ENCODE measurements at regions not wholly inside any gene's neighbourhood (a gene's known extent, or its start where the extent isn't known, plus 50 kb on each side); places are given as distances from the start of the nearest gene placed in this dataset.

GRCh38 chr21:35417762-35418161 is 368.7 kb upstream of the RUNX1 start:
- H3K27me3 ChIP-seq (ENCODE audit: insufficient read depth) = no peaks in the 10 kb centered on the region
- H4K20me1 ChIP-seq (ENCODE audit: insufficient read depth) = no peaks in the 10 kb centered on the region
- H3K4me3 ChIP-seq (ENCODE audit: low read depth in 2 of 2, low read length in 1 of 2) = no peak overlapping the region
- H3K4me2 ChIP-seq = no peak overlapping the region
- POLR2A ChIA-PET = no interaction called here
- H3K9me2 ChIP-seq = no peaks in the 10 kb centered on the region
- 83% methylated on average over 5 of the region's 5 CpGs for WGBS (ENCODE audit: low lambda C conversion rate)
- H3K27ac ChIP-seq (ENCODE audit: low read depth in 2 of 2, low read length in 1 of 2) = no peak overlapping the region
- no peaks in the 10 kb centered on the region for H3K79me2 ChIP-seq (ENCODE audit: insufficient read depth)
- no peaks in the 10 kb centered on the region for H3K36me3 ChIP-seq (replicated peaks in 1 of 2; ENCODE audit: control insufficient read depth in 1 of 2, insufficient read depth in 2 of 2, low read length in 1 of 2)
- TF ChIP-seq GATA2 (CRISPR knock-in tag; IDR thresholded peaks at IDR 0.05) (no peak), USF2 (IDR thresholded peaks at IDR 0.05; ENCODE audit: borderline replicate concordance, low read depth, low read length) (no peak), FOSL2 (IDR thresholded peaks at IDR 0.05; ENCODE audit: borderline replicate concordance, low read depth) (no peak), NFIC (IDR thresholded peaks at IDR 0.05; ENCODE audit: borderline replicate concordance) (no peak)
- H3K9ac ChIP-seq = no peak overlapping the region
- no peak overlapping the region for H2AFZ ChIP-seq (ENCODE audit: low read depth)
- no peaks in the 10 kb centered on the region for H3F3A ChIP-seq (replicated peaks; ENCODE audit: insufficient read depth)
- H3K9me3 ChIP-seq = peaks cover 3% of the 10 kb centered on the region; the same call in 1 of the 2 replicates
- no peaks in the 10 kb centered on the region for H3K4me1 ChIP-seq (ENCODE audit: control insufficient read depth in 1 of 2, insufficient read depth in 2 of 2, low read depth in 1 of 2, low read length in 1 of 2)
- CTCF ChIA-PET = interaction anchor here (1.5 kb wide), 1 partner anchor 672 kb away, joined by 6 read pairs; no protein-coding TSS in a partner anchor
- DNase-seq = no peak

GRCh38 chr21:35416866-35417489 is 367.9 kb upstream of the RUNX1 start:
- Histone ChIP-seq H3K9me3 (peaks cover 3% of the 10 kb centered on the region; the same call in 1 of the 2 replicates), H2AFZ (ENCODE audit: low read depth) (no peak overlapping the region), H3F3A (replicated peaks; ENCODE audit: insufficient read depth) (no peaks in the 10 kb centered on the region), H3K27ac (ENCODE audit: low read depth in 2 of 2, low read length in 1 of 2) (no peak overlapping the region), H3K36me3 (replicated peaks in 1 of 2; ENCODE audit: control insufficient read depth in 1 of 2, insufficient read depth in 2 of 2, low read length in 1 of 2) (no peaks in the 10 kb centered on the region), H3K27me3 (ENCODE audit: insufficient read depth) (no peaks in the 10 kb centered on the region), H4K20me1 (ENCODE audit: insufficient read depth) (no peaks in the 10 kb centered on the region), H3K9ac (no peak overlapping the region), H3K9me2 (no peaks in the 10 kb centered on the region), H3K4me2 (no peak overlapping the region), H3K4me1 (ENCODE audit: control insufficient read depth in 1 of 2, insufficient read depth in 2 of 2, low read depth in 1 of 2, low read length in 1 of 2) (no peaks in the 10 kb centered on the region), H3K4me3 (ENCODE audit: low read depth in 2 of 2, low read length in 1 of 2) (no peak overlapping the region), H3K79me2 (ENCODE audit: insufficient read depth) (no peaks in the 10 kb centered on the region)
- no peak for TF ChIP-seq TAF1 (IDR thresholded peaks at IDR 0.05; ENCODE audit: borderline replicate concordance, low read depth, low read length)
- TF ChIP-seq PBX3 (IDR thresholded peaks at IDR 0.05) = no peak
- TF ChIP-seq USF1 (IDR thresholded peaks at IDR 0.05; ENCODE audit: borderline replicate concordance, low read depth) = no peak
- no peak for TF ChIP-seq SIN3A (IDR thresholded peaks at IDR 0.05; ENCODE audit: borderline replicate concordance, low read depth, low read length)
- TF ChIP-seq REST (IDR thresholded peaks at IDR 0.05; ENCODE audit: low read depth, low read length) = no peak
- TF ChIP-seq MEF2A (IDR thresholded peaks at IDR 0.05; ENCODE audit: borderline replicate concordance, low read depth) = no peak
- no peak for TF ChIP-seq RCOR1 (IDR thresholded peaks at IDR 0.05; ENCODE audit: low read length)
- no peak for TF ChIP-seq CTCF (IDR thresholded peaks at IDR 0.05)
- TF ChIP-seq FOSL2 (IDR thresholded peaks at IDR 0.05; ENCODE audit: borderline replicate concordance, low read depth) = no peak
- TF ChIP-seq IRF3 (IDR thresholded peaks at IDR 0.05; ENCODE audit: low read depth, low read length) = no peak
- TF ChIP-seq YY1 (IDR thresholded peaks at IDR 0.05; ENCODE audit: low read depth) = no peak
- ChIA-PET CTCF (interaction anchor here (1.5 kb wide), 1 partner anchor 672 kb away, joined by 6 read pairs; no protein-coding TSS in a partner anchor), POLR2A (no interaction called here)
- 48% methylated on average over 8 of the region's 8 CpGs for WGBS (ENCODE audit: low lambda C conversion rate)
- DNase-seq = no peak

Data from SK-N-SH (cell line).